ENCODE measurements at regions not wholly inside any gene's neighbourhood (a gene's known extent, or its start where the extent isn't known, plus 50 kb on each side); places are given as distances from the start of the nearest gene placed in this dataset.
"Not testable (repeated sequence)": the region's sequence is repeated elsewhere in the genome, so short reads cannot be mapped to it uniquely, and the experiment has no call there.

DNA sequence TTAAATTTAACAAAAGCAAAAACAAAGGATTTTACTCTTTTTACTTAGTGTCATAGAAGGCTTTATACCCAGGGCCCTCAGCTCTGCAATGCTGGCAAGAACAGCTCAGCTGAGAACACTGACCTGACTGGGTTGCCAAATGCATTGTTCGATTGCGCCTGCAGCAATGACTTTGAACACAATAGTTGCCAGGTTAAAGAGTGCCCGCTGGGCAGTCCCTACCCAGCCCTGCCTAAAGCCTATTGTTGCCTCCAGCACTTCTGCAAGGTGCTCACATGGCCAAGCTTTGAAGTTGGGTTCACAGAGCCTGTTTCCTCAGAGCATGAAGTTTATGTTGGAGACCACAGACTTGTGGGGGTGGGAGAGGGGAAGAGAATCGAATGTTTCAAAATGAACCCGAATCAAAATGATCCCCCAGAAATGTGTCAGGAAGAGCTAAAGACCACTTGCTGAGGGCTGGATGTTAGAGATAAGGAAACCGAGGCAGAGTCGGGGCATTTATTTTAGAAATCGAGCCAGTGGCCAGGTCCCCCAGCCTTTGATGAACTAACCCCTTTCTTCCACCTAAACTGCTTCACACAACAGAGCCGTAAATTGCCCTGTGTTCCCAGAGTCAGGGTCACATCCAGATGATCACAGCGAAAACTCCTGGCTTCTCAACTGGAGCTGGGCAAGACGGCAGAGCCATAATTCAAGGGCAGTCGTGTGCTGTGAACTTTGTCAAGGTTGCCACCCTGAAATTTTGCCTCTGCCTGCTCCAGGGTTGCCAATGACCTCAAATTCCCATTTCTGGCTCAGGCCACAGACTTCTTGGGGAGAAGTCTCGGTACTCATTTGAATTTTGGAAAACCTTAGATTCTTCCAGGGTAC, 55.0 kb downstream of the FOXA2 start:
- DNase-seq: no peak

DNA sequence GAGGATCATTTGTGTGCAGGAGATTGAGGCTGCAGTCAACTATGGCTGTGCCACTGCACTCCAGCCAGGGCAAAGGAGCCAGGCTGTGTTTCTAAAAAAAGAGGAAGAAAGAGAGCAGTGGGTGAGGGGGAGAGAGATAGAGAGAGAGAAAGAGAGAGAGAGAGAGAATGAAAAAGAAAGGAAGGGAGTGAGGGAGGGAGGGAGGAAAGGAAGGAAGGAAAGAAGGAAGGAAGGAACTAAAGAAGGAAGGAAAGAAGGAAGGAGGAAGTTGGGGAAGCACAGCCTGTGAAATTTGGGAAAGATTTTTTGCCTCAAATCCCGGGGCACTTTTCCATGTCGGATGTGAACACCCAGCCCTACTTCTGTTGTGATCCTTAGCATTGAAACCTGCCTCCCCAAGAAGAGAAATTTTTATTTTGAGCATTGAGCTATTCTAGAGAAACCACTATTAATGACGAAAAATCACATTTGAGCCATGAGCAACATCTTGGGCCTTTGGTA, 57.8 kb downstream of the FOXA2 start:
- no peak for DNase-seq

DNA sequence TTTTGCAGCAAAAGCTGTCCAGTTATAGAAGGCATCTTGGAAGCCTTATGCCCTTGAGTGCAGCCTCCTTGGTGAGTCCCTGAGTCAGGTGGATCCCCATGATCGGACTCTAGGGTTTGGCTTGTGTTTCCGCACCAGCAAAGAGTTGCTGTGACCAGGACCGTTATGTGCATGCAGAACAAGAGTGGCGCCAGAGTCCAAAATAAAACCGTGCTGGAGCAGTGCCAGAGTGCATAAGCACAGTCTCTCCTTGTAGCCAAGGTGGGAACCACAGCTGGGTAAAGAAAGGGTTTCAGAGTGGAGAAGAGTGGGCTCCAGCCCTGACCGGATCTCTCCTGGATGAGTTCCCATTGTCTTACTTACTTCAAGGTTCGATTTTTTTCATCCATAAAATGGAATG, 58.6 kb downstream of the FOXA2 start:
- DNase-seq: no peak

DNA sequence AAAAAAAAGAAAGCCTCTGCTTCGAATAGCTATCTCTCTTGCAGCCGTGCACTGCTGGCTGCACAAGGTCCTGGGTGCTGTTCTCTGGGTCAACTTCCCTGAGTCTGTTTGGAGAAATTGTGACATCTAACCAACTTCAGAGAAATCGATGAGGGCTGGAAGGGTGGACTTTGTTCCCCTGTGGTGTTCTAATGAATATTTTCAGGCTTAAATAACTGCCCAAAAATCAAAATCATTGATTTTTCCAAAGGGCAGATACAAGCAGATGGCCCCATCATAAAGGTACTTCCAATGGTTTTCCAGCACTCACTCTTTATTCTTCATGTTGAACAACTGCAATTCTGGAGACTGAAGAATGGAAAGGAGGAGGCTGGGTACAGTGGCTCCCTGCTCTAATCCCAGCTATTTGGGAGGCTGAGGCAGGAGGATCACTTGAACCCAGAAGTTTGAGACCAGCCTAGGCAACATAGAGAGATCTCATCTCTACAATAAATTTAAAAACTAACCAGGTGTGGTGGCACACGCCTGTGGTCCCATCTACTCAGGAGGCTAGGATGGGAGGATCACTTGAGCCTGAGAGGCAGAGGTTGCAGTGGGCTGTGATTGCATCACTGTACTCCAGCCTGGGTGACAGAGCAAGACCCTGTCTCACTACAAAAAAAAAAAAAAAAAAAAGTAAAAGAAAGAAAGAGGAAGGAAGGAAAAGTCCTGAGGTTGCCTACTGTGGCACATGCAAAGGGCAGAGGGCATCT, 59.1 kb downstream of the FOXA2 start:
- DNase-seq: no peak

GRCh38 chr20:22524393-22525015, 59.9 kb downstream of the FOXA2 start:
- no peak for DNase-seq

DNA sequence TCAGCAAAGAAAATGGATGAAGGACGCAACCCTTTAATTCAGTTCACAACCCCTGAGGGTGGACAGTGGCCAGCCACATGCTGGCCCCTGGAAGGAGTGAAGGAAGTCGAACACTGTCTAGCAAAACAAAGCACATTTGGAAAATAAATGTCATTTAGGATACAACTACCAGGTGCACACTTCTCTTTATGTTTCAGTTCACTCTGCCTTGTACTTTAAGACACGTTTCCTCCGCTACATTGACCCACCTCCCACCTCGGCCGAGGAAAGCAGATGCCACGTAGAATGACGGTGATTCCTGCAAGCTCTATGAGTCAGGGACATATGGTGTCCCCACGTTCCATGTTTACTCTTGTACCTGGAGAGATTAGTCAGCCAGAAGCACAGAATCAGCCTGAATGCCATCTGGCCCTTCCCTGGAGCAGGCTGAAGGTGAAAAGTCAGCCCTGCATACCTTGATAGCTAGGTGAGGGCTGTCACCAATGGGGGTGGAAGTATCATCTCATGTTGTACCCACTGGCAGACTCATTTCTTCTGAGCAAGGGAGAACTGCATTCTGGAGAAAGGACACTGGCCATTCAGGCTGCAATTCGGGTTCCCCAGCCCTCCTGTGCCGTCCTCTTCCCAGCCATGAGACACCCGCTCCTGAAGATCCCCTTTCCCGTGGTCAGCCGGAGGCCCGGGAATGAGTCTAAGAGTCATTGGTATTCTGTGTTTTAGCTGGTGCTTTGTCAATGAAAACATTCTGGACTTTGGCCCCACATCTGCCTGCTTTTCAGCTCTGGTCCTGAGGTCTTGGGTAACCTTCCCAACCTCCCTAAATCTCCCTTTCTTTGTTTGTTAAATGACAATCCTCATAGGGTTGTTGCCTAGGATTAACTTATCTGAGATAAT, 60.6 kb downstream of the FOXA2 start:
- no peak for DNase-seq

- DNase-seq: no peak
Observed at GRCh38 chr20:22523128-22523498, 61.3 kb downstream of the FOXA2 start.

GRCh38 chr20:22522701-22523100, 61.7 kb downstream of the FOXA2 start:
- no peak for DNase-seq

- DNase-seq: not testable (repeated sequence)
Observed at GRCh38 chr20:22521940-22522339, 62.4 kb downstream of the FOXA2 start.

GRCh38 chr20:22520381-22520780, 64.0 kb downstream of the FOXA2 start:
- DNase-seq: no peak

GRCh38 chr20:22515264-22515663, 69.1 kb downstream of the FOXA2 start:
- no peak for DNase-seq

DNA sequence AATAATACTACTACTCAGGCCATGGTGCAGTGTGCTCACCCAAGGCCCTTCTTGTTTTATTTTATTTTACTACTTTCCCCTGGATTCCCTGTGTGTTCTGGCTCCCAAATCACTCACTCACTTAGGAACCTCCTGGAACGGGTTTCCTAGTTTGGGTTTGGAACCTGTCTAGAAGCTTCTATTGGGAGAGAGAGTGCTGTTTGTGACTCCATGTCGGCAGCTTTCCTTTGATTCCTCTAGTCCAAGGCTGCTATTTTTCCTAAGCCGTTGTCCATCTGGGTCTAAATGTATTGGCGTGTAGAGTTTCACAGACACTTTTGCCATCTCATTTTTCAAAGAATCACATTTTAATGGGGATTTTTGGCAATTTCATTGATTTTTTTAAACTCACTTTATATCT, 70.8 kb downstream of the FOXA2 start:
- no peak for DNase-seq

DNA sequence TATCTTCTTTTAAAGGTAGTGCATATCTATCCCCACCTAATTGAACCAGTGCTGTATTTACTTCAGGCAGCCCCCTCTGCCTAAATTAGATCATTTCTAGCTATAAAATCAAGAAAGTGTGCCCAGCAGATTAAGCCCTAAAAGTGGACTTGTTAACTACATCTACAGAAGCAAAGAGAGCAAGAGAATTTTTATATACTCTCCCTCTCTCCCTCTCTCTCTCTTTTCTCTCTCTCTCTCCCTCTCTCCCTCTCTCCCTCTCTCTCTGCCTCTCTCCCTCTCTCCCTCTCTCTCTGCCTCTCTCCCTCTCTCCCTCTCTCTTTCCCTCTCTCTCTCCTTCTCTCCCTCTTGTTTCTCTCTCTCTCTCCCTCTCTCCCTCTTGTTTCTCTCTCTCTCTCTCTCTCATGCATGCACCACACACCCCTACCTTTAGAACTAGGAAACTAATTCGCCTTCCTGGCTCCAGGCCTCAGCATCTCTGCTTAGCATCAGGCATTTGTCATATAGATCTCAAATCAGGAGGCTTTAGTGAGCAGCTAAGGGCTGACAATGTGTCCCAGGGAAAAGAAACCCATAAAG, 71.4 kb downstream of the FOXA2 start:
- DNase-seq: no peak

DNA sequence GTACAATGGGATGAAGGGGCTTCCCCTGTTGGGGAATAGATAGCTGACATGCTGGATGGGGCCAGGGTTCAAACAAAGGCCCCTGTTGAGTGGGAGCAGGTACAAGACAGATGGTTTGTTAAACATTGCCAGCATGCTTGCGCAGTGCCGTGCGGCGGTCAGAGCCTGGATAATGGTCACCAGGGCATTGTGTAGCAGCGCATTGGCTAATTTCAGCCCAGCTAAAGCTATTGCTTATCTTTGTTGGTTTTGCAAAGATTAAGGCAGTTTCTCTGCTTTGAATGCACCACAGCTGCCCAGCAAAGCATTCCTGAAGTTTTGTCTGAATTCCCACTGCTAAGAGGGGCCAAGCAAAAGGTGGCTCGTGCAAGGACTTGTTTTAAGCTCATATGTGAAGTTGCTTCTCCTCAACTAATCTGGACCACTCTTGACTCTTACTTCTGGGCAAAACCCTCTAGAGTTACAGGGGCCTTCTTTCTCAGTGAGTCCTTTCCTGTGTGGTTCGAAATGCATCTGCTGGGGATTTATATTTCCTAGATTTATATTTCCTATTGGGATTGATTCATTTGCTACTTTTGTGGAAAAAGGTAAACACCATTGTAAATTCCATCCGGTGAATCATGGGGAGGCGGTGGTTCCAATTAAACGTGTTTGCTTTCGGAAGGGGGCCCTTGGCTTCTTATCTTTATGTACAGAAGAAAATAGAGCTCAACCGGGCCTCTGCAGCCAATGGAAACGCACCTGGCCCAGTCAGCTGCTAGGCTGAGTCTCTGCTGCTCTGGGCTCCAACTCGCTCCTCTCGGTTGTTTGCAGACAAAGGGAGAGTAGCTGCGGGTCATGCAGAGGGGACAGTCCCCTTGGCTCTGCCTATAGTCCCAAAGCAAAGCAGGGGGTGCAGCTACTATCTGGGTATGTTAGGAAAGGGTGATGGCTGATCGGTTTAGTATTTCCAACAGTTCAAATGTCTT, 72.1 kb downstream of the FOXA2 start:
- no peak for DNase-seq

GRCh38 chr20:22509843-22510147, 74.6 kb downstream of the FOXA2 start:
- DNase-seq: no peak

GRCh38 chr20:22509090-22509842, 75.1 kb downstream of the FOXA2 start:
- DNase-seq: no peak

DNA sequence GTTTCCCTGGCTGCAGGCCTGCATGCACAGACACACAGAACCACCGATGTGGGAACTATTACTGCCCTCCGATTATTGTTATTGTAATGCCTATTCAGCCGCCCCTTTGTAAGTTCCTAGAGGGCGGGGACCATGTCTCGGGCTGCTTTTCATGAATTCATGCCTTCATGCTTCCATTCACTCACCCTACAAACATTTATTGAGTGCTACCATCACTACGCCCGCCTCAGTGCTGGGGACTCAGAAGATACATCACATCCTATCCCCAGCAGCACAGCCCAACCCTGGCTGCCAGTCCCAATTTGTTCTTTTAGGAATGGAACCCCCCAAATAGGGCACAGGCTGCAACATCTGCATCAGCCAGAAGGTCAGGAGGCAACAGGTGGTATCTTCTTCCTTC, 75.9 kb downstream of the FOXA2 start:
- DNase-seq: no peak

- DNase-seq: no peak
Observed at GRCh38 chr20:22507240-22507961, 77.0 kb downstream of the FOXA2 start.

DNA sequence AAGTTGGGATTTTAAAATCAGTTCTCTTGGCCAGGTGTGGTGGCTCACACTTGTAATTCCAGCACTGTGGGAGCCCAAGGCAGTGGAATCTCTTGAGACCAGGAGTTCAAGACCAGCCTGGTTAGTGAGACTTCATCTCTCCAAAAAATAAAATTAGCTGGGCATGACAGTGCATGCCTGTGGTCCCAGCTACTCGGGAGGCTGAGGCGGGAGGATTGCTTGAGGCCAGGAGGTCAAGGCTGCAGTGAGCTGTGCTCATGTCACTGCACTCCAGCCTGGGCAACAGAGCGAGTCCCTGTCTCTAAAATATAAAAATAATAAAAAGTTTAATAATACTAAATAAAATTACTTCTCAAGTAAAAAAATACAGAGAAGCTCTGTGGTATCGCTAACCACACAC, 77.5 kb downstream of the FOXA2 start:
- no peak for DNase-seq

Data from activated naive CD4-positive, alpha-beta T cell treated with Interleukin-2 at 50 U/mL for 16 hours (primary cell).